SK-N-SH treated with all-trans-retinoic acid at 6 μM for 48 hours (cell line): ENCODE measurements at regions not wholly inside any gene's neighbourhood (a gene's known extent, or its start where the extent isn't known, plus 50 kb on each side); places are given as distances from the start of the nearest gene placed in this dataset.

Experiments
- CREB5 ChIP-seq: fragments of 250-450 bp; sonication (Bioruptor Pico); IDR thresholded peaks from 2 replicates; pipeline ENCODE4 v1.5.1; 2020; ENCODE audit warnings: low read depth, mild to moderate bottlenecking, moderate library complexity
- CSDC2 ChIP-seq: fragments of 250-450 bp; sonication (Bioruptor Pico); IDR thresholded peaks from 2 replicates; pipeline ENCODE4 v1.5.0; 2020; ENCODE audit warnings: mild to moderate bottlenecking, moderate library complexity
- OSR1 ChIP-seq: fragments of 250-450 bp; sonication (Bioruptor Pico); IDR thresholded peaks from 2 replicates; pipeline ENCODE4 v1.8.0; 2022; ENCODE audit warnings: moderate library complexity, mild to moderate bottlenecking, inconsistent platforms
- TOX ChIP-seq: fragments of 250-450 bp; sonication (Bioruptor Pico); IDR thresholded peaks from 2 replicates; pipeline ENCODE4 v1.8.0; 2021; ENCODE audit warnings: mild to moderate bottlenecking, moderate library complexity, borderline replicate concordance
- ZC3H10 ChIP-seq: fragments of 250-450 bp; sonication (Bioruptor Pico); IDR thresholded peaks from 2 replicates; pipeline ENCODE4 v1.5.1; 2021; ENCODE audit warnings: mild to moderate bottlenecking, moderate library complexity
- ZNF70 ChIP-seq: fragments of 450-650 bp; formaldehyde crosslinking; IDR thresholded peaks from 2 replicates; pipeline ENCODE4 v1.5.0; 2020; ENCODE audit warnings: mild to moderate bottlenecking, moderate library complexity

- TF ChIP-seq ZNF70 (CRISPR knock-in tag) (no peak), CREB5 (CRISPR knock-in tag) (no peak), CSDC2 (CRISPR knock-in tag) (no peak), ZC3H10 (CRISPR knock-in tag) (no peak), OSR1 (CRISPR knock-in tag) (no peak), TOX (CRISPR knock-in tag) (no peak)
Measured at GRCh38 chr16:55154956-55155355, 169.0 kb upstream of the IRX6 start.
